H9 (cell line): ENCODE measurements at regions not wholly inside any gene's neighbourhood (a gene's known extent, or its start where the extent isn't known, plus 50 kb on each side); places are given as distances from the start of the nearest gene placed in this dataset.

Source experiments
- DNase-seq: peaks from one replicate; pipeline ENCODE4 v3.0.0-alpha.2; 2017
- H2AFZ ChIP-seq: one replicate; pipeline ENCODE4 v1.6.1; 2013; ENCODE audit warnings: mild to moderate bottlenecking, low read length, control low read depth, moderate library complexity
- H2AK5ac ChIP-seq: 2 replicates; pipeline ENCODE4 v1.6.1; 2013; ENCODE audit warnings: low read length, control low read depth, mixed read lengths; ENCODE audit not compliant: insufficient read length
- H2BK120ac ChIP-seq: one replicate; pipeline ENCODE4 v1.6.1; 2013; ENCODE audit warnings: low read depth, mild to moderate bottlenecking, low read length, control low read depth, inconsistent platforms; ENCODE audit not compliant: poor library complexity, severe bottlenecking
- H2BK12ac ChIP-seq: 2 replicates; pipeline ENCODE4 v1.6.1; 2013; ENCODE audit warnings: low read length, control low read depth, mixed read lengths, low read depth; ENCODE audit not compliant: insufficient read length
- H2BK15ac ChIP-seq: 2 replicates; pipeline ENCODE4 v1.6.1; 2013; ENCODE audit warnings: low read depth, low read length, control low read depth
- H2BK20ac ChIP-seq: one replicate; pipeline ENCODE4 v1.6.1; 2013; ENCODE audit warnings: low read depth, mild to moderate bottlenecking, low read length, control low read depth, inconsistent platforms; ENCODE audit not compliant: poor library complexity, severe bottlenecking
- H2BK5ac ChIP-seq: 2 replicates; pipeline ENCODE4 v1.6.1; 2013; ENCODE audit warnings: low read length, control low read depth, mixed read lengths; ENCODE audit not compliant: insufficient read length
- H3K14ac ChIP-seq: 2 replicates; pipeline ENCODE4 v1.6.1; 2013; ENCODE audit warnings: low read length, control low read depth; ENCODE audit not compliant: insufficient read depth
- H3K18ac ChIP-seq: 2 replicates; pipeline ENCODE4 v1.6.1; 2013; ENCODE audit warnings: low read depth, mild to moderate bottlenecking, mixed read lengths, low read length, control low read depth; ENCODE audit not compliant: insufficient read length
- H3K23ac ChIP-seq: 2 replicates; pipeline ENCODE4 v1.6.1; 2013; ENCODE audit warnings: low read length, control low read depth, mixed read lengths, low read depth; ENCODE audit not compliant: insufficient read length
- H3K23me2 ChIP-seq: 2 replicates; pipeline ENCODE4 v1.6.1; 2013; ENCODE audit warnings: low read depth, mild to moderate bottlenecking, mixed read lengths, low read length, control low read depth; ENCODE audit not compliant: insufficient read length, poor library complexity, severe bottlenecking
- H3K27ac ChIP-seq: 2 replicates; pipeline ENCODE4 v1.5.1; 2013; ENCODE audit warnings: low read length, control low read depth, mixed read lengths, low read depth; ENCODE audit not compliant: insufficient read length
- H3K27me3 ChIP-seq: 2 replicates; pipeline ENCODE4 v1.6.1; 2013; ENCODE audit warnings: low read length, control low read depth, inconsistent platforms; ENCODE audit not compliant: insufficient read depth
- H3K4ac ChIP-seq: 2 replicates; pipeline ENCODE4 v1.6.1; 2013; ENCODE audit warnings: low read depth, mild to moderate bottlenecking, control low read depth, inconsistent platforms, low read length, moderate library complexity
- H3K4me1 ChIP-seq: 2 replicates; pipeline ENCODE4 v1.6.1; 2013; ENCODE audit warnings: low read length, control low read depth, inconsistent platforms; ENCODE audit not compliant: insufficient read depth
- H3K4me2 ChIP-seq: 2 replicates; pipeline ENCODE4 v1.6.1; 2013; ENCODE audit warnings: low read length, control low read depth, mixed read lengths; ENCODE audit not compliant: insufficient read length, insufficient read depth
- H3K56ac ChIP-seq: 2 replicates; pipeline ENCODE4 v1.6.1; 2013; ENCODE audit warnings: low read depth, mild to moderate bottlenecking, mixed read lengths, low read length, control low read depth; ENCODE audit not compliant: insufficient read length
- H3K79me1 ChIP-seq: 2 replicates; pipeline ENCODE4 v1.6.1; 2013; ENCODE audit warnings: low read depth, mild to moderate bottlenecking, moderate library complexity, low read length, control low read depth, inconsistent platforms; ENCODE audit not compliant: insufficient read depth, poor library complexity, severe bottlenecking
- H3K79me2 ChIP-seq: 2 replicates; pipeline ENCODE4 v1.6.1; 2013; ENCODE audit warnings: low read length, control low read depth, inconsistent platforms; ENCODE audit not compliant: insufficient read depth
- H3K9ac ChIP-seq: 2 replicates; pipeline ENCODE4 v1.6.1; 2013; ENCODE audit warnings: low read length, control low read depth, mixed read lengths; ENCODE audit not compliant: insufficient read length; ENCODE audit errors: extremely low read depth
- H3K9me3 ChIP-seq: one replicate; pipeline ENCODE4 v1.6.1; 2013; ENCODE audit warnings: low read depth, low read length, inconsistent platforms; ENCODE audit not compliant: control insufficient read depth
- H3T11ph ChIP-seq: one replicate; pipeline ENCODE4 v1.6.1; 2013; ENCODE audit warnings: mild to moderate bottlenecking, low read length, control low read depth, inconsistent platforms
- H4K20me1 ChIP-seq: one replicate; pipeline ENCODE4 v1.6.1; 2013; ENCODE audit not compliant: control insufficient read depth, insufficient read length, insufficient read depth
- H4K5ac ChIP-seq: 2 replicates; pipeline ENCODE4 v1.6.1; 2013; ENCODE audit warnings: low read depth, mild to moderate bottlenecking, mixed read lengths, low read length, control low read depth; ENCODE audit not compliant: insufficient read length
- H4K8ac ChIP-seq: replicated peaks from 2 replicates; pipeline ENCODE4 v1.6.1; 2013; ENCODE audit warnings: low read length, control low read depth, mixed read lengths, low read depth; ENCODE audit not compliant: insufficient read length
- H4K91ac ChIP-seq: 2 replicates; pipeline ENCODE4 v1.6.1; 2013; ENCODE audit warnings: low read depth, mild to moderate bottlenecking, moderate library complexity, mixed read lengths, low read length, control low read depth; ENCODE audit not compliant: insufficient read length
- H3K27ac Mint-ChIP-seq, 3 experiments: 2 replicates in 2 of 3; 3 replicates in 1 of 3; pipeline ENCODE4 v1.8.0; 2020 to 2021; ENCODE audit warnings: mixed read lengths in 3 of 3, mild to moderate bottlenecking in 1 of 3, moderate library complexity in 1 of 3
- H3K27me3 Mint-ChIP-seq: 2 replicates; pipeline ENCODE4 v1.8.0; 2021; ENCODE audit warnings: low read depth, mild to moderate bottlenecking, moderate library complexity, mixed read lengths
- H3K36me3 Mint-ChIP-seq, 3 experiments: 2 replicates in 2 of 3; 3 replicates in 1 of 3; pipeline ENCODE4 v1.8.0; 2020 to 2021; ENCODE audit warnings: low read depth in 3 of 3, mixed read lengths in 3 of 3; ENCODE audit not compliant: insufficient read depth in 1 of 3
- H3K4me1 Mint-ChIP-seq, 2 experiments: 2 replicates each; pipeline ENCODE4 v1.8.0; 2020; ENCODE audit warnings: mixed read lengths in 2 of 2
- H3K4me3 Mint-ChIP-seq, 2 experiments: 2 replicates in 1 of 2; 3 replicates in 1 of 2; pipeline ENCODE4 v1.8.0; 2020 to 2021; ENCODE audit warnings: mild to moderate bottlenecking in 2 of 2, mixed read lengths in 2 of 2, moderate library complexity in 1 of 2
- H3K9me3 Mint-ChIP-seq, 2 experiments: 2 replicates in 1 of 2; 3 replicates in 1 of 2; pipeline ENCODE4 v1.8.0; 2020; ENCODE audit warnings: mild to moderate bottlenecking in 2 of 2, mixed read lengths in 2 of 2, moderate library complexity in 1 of 2
- CTCF ChIP-seq: fragments of 200-600 bp; sonication (generic); conservative IDR thresholded peaks from 3 replicates; pipeline ENCODE4 v1.8.0; 2021; ENCODE audit warnings: antibody characterized with exemption, mild to moderate bottlenecking
- WGBS: extraction: QIAGEN DNeasy Blood & Tissue Kit; methylation state at CpG from one replicate; pipeline ENCODE4 v1.1.7; 2013; ENCODE audit warnings: missing lambda C conversion rate, low lambda C conversion rate, mixed read lengths; ENCODE audit not compliant: insufficient read length; ENCODE audit errors: extremely low coverage; 5-methylcytosine and 5-hydroxymethylcytosine counted together

DNA sequence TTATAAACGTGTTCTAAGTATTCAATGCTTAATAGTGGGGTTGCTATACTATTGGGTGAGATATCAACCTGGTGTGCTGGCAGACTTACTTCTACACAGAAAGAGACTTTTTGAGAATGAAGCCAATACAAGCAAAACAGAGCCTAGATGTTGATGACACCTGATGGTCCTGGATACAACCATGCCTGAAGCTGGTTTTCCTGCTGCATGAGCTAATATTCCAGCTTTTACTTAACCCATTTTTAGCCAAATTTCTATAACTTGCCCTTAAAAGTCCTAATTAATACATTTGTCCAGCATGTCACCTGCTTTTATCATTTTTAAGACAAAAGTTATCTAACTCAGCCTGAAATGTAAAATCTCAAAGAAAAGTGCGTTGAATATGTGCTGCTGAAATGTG, 86.2 kb downstream of the PFDN4 start:
- Histone ChIP-seq H3K14ac (no peak overlapping the region), H4K91ac (no peak overlapping the region), H3K9me3 (no peaks in the 10 kb centered on the region), H3K4ac (no peak overlapping the region), H2AK5ac (no peak overlapping the region), H3K18ac (no peak overlapping the region), H3K23ac (no peak overlapping the region), H2BK15ac (no peak overlapping the region), H4K8ac (no peak overlapping the region), H3K23me2 (no peaks in the 10 kb centered on the region), H3K27ac (no peak overlapping the region), H2AFZ (no peak overlapping the region), H3K9ac (no peak overlapping the region), H3T11ph (no peak overlapping the region), H3K27me3 (no peaks in the 10 kb centered on the region), H3K79me1 (no peaks in the 10 kb centered on the region), H3K4me2 (no peak overlapping the region), H2BK120ac (no peak overlapping the region), H4K5ac (no peak overlapping the region), H4K20me1 (no peaks in the 10 kb centered on the region), H3K79me2 (no peaks in the 10 kb centered on the region), H3K56ac (no peak overlapping the region), H2BK20ac (no peak overlapping the region), H2BK12ac (no peak overlapping the region), H2BK5ac (no peak overlapping the region), H3K4me1 (peaks cover 4% of the 10 kb centered on the region; the same call in 1 of the 2 replicates)
- Mint-ChIP-seq H3K27ac (no peak overlapping the region), H3K36me3 (no peaks in the 10 kb centered on the region; a peak in 1 of 7 replicates), H3K4me1 (peaks cover 28 to 34% of the 10 kb centered on the region in 2 experiments), H3K4me3 (no peak overlapping the region), H3K9me3 (no peaks in the 10 kb centered on the region), H3K27me3 (no peaks in the 10 kb centered on the region)
- DNase-seq = no peak
- no CpG with 5 or more reads among the region's 2 CpGs for WGBS
- no peak for TF ChIP-seq CTCF
